ENCODE measurements at regions not wholly inside any gene's neighbourhood (a gene's known extent, or its start where the extent isn't known, plus 50 kb on each side); places are given as distances from the start of the nearest gene placed in this dataset.
A peak's percentile ranks its signal among the peaks of the same experiment; 100 is the strongest.

- no peak for DNase-seq (ENCODE audit: low read depth)
- peak; percentile 23 for TF ChIP-seq CTCF (IDR thresholded peaks at IDR 0.05; ENCODE audit: low read depth, low read length, missing control alignments)
- H3K4me3 ChIP-seq (ENCODE audit: low read depth, low read length) = no peak overlapping the region
- in situ Hi-C loops (cut with HindIII; ENCODE audit: low sequenced_read_pairs) = no loop called here
These were observed 264.9 kb downstream of the SKIDA1 start for GRCh38 chr10:21260506-21261149.

- in situ Hi-C loops (cut with HindIII; ENCODE audit: low sequenced_read_pairs) = no loop called here
- no peak for DNase-seq (ENCODE audit: low read depth)
- TF ChIP-seq CTCF (IDR thresholded peaks at IDR 0.05; ENCODE audit: low read depth, low read length, missing control alignments) = no peak
- H3K4me3 ChIP-seq (ENCODE audit: low read depth, low read length) = no peak overlapping the region
These were observed 265.4 kb downstream of the SKIDA1 start for GRCh38 chr10:21260066-21260465.

GRCh38 chr10:21257919-21258318 lies 267.6 kb downstream of the SKIDA1 start:
- DNase-seq (ENCODE audit: low read depth) = no peak
- no peak for TF ChIP-seq CTCF (IDR thresholded peaks at IDR 0.05; ENCODE audit: low read depth, low read length, missing control alignments)
- in situ Hi-C loops (cut with HindIII; ENCODE audit: low sequenced_read_pairs) = no loop called here
- no peak overlapping the region for H3K4me3 ChIP-seq (ENCODE audit: low read depth, low read length)

DNA sequence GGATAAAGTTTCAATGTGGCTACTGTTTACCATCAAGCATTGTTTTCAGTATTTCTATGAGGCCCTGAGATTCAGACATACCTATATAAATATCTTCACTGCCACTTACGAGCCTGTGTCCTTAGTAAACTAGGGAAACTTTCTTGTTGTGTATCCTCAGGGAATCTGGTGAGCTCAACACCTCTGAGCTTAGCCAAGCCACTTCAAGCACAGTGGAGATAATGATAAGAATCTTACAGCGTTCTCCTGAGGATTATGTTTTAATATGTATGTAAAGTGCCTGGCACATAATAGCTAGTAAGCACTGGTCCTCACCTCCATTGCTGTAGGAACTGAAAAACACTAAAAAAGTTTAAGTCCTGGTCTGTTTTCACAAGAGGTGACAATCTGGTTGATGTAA lies 268.3 kb downstream of the SKIDA1 start:
- TF ChIP-seq CTCF (IDR thresholded peaks at IDR 0.05; ENCODE audit: low read depth, low read length, missing control alignments) = no peak
- H3K4me3 ChIP-seq (ENCODE audit: low read depth, low read length) = no peak overlapping the region
- DNase-seq (ENCODE audit: low read depth) = no peak
- in situ Hi-C loops (cut with HindIII; ENCODE audit: low sequenced_read_pairs) = no loop called here

DNA sequence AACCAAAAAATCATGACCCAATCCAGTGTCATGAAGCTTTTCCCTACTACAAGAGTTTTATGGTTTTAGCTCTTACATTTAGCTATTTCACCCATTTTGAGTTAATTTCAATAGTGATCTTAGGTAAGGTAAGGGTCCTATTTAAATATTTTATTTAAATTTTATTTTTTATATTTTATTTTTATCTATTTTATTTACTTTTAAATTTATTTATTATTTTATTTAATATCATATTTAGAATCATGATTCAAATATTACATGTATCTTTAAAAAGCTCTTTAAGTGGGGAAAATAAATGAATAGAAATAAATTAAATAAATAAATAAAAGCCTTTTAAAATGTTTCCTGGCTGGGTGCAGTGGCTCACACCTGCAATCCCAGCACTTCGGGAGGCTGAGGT lies 276.0 kb downstream of the SKIDA1 start:
- no peak for DNase-seq (ENCODE audit: low read depth)
- no peak for TF ChIP-seq CTCF (IDR thresholded peaks at IDR 0.05; ENCODE audit: low read depth, low read length, missing control alignments)
- no peak overlapping the region for H3K4me3 ChIP-seq (ENCODE audit: low read depth, low read length)
- in situ Hi-C loops (cut with HindIII; ENCODE audit: low sequenced_read_pairs) = no loop called here

DNA sequence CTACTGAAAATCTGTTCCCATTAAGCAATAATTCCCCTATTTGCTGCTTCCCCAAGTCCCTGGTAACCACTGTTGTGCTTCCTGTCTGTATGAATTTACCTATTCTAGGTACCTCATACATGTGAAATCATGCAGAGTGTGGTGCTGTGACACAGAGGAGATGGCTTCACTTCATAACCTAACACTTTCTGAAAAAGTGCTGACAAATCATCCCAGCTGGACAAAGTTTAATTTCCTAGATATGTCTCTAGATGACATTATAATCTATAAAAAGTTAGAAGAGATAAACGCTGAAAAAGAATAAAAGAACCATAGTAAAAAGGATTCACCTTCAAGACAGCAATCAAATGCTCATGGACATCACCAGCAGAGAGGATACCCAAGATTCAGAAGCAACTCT lies 277.9 kb downstream of the SKIDA1 start:
- no peak for DNase-seq (ENCODE audit: low read depth)
- H3K4me3 ChIP-seq (ENCODE audit: low read depth, low read length) = no peak overlapping the region
- TF ChIP-seq CTCF (IDR thresholded peaks at IDR 0.05; ENCODE audit: low read depth, low read length, missing control alignments) = no peak
- in situ Hi-C loops (cut with HindIII; ENCODE audit: low sequenced_read_pairs) = no loop called here
